ENCODE measurements at regions not wholly inside any gene's neighbourhood (a gene's known extent, or its start where the extent isn't known, plus 50 kb on each side); places are given as distances from the start of the nearest gene placed in this dataset.

GRCh38 chr10:78761311-78761781 lies 307.4 kb upstream of the ZMIZ1 start:
- H3K4me3 ChIP-seq, result no peak overlapping the region
- intact Hi-C loops (cut with DNase I; ENCODE audit: low total_unique reads) (no loop called here), in situ Hi-C loops (cut with MboI; ENCODE audit: low sequenced_read_pairs in 4 of 4) (no loop called here)
- H3K36me3 ChIP-seq, result no peaks in the 10 kb centered on the region
- peaks cover 12 to 22% of the 10 kb centered on the region in 2 donors for H3K4me1 ChIP-seq
- H3K27ac ChIP-seq, result no peak overlapping the region
- H3K9me3 ChIP-seq, result no peaks in the 10 kb centered on the region
- DNase-seq (no peak), ATAC-seq (no peak)
- H3K27me3 ChIP-seq, result no peaks in the 10 kb centered on the region
- no peak for TF ChIP-seq POLR2A (IDR thresholded peaks at IDR 0.05)
- TF ChIP-seq, protein P1, sequence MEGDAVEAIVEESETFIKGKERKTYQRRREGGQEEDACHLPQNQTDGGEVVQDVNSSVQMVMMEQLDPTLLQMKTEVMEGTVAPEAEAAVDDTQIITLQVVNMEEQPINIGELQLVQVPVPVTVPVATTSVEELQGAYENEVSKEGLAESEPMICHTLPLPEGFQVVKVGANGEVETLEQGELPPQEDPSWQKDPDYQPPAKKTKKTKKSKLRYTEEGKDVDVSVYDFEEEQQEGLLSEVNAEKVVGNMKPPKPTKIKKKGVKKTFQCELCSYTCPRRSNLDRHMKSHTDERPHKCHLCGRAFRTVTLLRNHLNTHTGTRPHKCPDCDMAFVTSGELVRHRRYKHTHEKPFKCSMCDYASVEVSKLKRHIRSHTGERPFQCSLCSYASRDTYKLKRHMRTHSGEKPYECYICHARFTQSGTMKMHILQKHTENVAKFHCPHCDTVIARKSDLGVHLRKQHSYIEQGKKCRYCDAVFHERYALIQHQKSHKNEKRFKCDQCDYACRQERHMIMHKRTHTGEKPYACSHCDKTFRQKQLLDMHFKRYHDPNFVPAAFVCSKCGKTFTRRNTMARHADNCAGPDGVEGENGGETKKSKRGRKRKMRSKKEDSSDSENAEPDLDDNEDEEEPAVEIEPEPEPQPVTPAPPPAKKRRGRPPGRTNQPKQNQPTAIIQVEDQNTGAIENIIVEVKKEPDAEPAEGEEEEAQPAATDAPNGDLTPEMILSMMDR (IDR thresholded peaks at IDR 0.05 in 4 of 5, conservative IDR thresholded peaks at IDR 0.05 in 1 of 5), result no peak

DNA sequence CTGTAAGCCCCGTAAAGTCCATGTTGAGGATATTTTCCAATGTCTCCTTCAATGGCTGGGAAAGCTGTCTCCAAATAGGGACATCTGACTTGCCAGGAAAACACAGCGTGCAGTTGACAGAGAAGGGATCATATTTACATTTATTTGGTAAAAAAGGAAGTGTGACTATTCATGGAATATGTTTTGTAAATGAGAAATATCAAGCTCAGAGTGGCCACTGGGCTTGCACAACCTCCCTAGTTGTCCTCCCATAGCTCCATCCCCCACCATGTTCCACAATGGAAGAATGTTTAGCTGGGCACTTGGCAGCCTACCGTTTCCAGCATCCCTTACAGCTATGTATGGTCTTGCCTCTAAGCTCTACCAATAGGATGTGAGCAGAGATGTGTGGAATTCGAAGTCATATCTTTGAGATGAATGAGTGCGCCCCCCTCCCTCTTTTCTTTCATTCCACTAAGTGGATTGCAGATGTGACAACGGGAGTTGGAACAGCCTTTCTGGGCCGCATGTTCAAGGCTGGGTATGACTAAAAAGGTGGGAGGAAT lies 306.6 kb upstream of the ZMIZ1 start:
- ATAC-seq (no peak), DNase-seq (no peak)
- intact Hi-C loops (cut with DNase I; ENCODE audit: low total_unique reads), result no loop called here
- H3K36me3 ChIP-seq, result no peaks in the 10 kb centered on the region
- H3K9me3 ChIP-seq, result no peaks in the 10 kb centered on the region
- no peaks in the 10 kb centered on the region for H3K27me3 ChIP-seq
- no peak overlapping the region for H3K4me3 ChIP-seq
- TF ChIP-seq, protein P1 (IDR thresholded peaks at IDR 0.05 in 4 of 5, conservative IDR thresholded peaks at IDR 0.05 in 1 of 5), result no peak
- TF ChIP-seq POLR2A (IDR thresholded peaks at IDR 0.05), result no peak
- in situ Hi-C loops (cut with MboI; ENCODE audit: low sequenced_read_pairs in 4 of 4), result no loop called here
- H3K27ac ChIP-seq, result no peak overlapping the region
- H3K4me1 ChIP-seq, result peaks cover 4 to 14% of the 10 kb centered on the region in 2 donors

- Histone ChIP-seq H3K4me1 (peaks cover 0 to 7% of the 10 kb centered on the region in 2 donors), H3K9me3 (no peaks in the 10 kb centered on the region), H3K36me3 (no peaks in the 10 kb centered on the region), H3K27me3 (no peaks in the 10 kb centered on the region), H3K4me3 (no peak overlapping the region), H3K27ac (no peak overlapping the region)
- no peak for TF ChIP-seq POLR2A (IDR thresholded peaks at IDR 0.05)
- TF ChIP-seq, protein P1 (IDR thresholded peaks at IDR 0.05 in 4 of 5, conservative IDR thresholded peaks at IDR 0.05 in 1 of 5), result no peak
- ATAC-seq (no peak), DNase-seq (no peak)
- in situ Hi-C loops (cut with MboI; ENCODE audit: low sequenced_read_pairs in 4 of 4), result no loop called here
- intact Hi-C loops (cut with DNase I; ENCODE audit: low total_unique reads), result no loop called here
Observed at GRCh38 chr10:78763234-78763633, 305.5 kb upstream of the ZMIZ1 start.

- intact Hi-C loops (cut with DNase I; ENCODE audit: low total_unique reads) (no loop called here), in situ Hi-C loops (cut with MboI; ENCODE audit: low sequenced_read_pairs in 4 of 4) (no loop called here)
- no peak for TF ChIP-seq POLR2A (IDR thresholded peaks at IDR 0.05)
- TF ChIP-seq, protein P1 (IDR thresholded peaks at IDR 0.05 in 4 of 5, conservative IDR thresholded peaks at IDR 0.05 in 1 of 5), result no peak
Observed at GRCh38 chr10:78763651-78764395, 304.9 kb upstream of the ZMIZ1 start.

More at GRCh38 chr10:78763651-78764395, 304.9 kb upstream of the ZMIZ1 start:
- Histone ChIP-seq H3K4me1 (peaks cover 0 to 7% of the 10 kb centered on the region in 2 donors), H3K27ac (no peak overlapping the region), H3K27me3 (no peaks in the 10 kb centered on the region), H3K4me3 (no peak overlapping the region), H3K9me3 (no peaks in the 10 kb centered on the region), H3K36me3 (no peaks in the 10 kb centered on the region)
- peak in 1 of 2 donors; percentile 30 for ATAC-seq
- no peak for DNase-seq

All from gastrocnemius medialis (tissue), 4 donors.